ENCODE measurements at regions not wholly inside any gene's neighbourhood (a gene's known extent, or its start where the extent isn't known, plus 50 kb on each side); places are given as distances from the start of the nearest gene placed in this dataset.
"Not testable (repeated sequence)": the region's sequence is repeated elsewhere in the genome, so short reads cannot be mapped to it uniquely, and the experiment has no call there.

DNA sequence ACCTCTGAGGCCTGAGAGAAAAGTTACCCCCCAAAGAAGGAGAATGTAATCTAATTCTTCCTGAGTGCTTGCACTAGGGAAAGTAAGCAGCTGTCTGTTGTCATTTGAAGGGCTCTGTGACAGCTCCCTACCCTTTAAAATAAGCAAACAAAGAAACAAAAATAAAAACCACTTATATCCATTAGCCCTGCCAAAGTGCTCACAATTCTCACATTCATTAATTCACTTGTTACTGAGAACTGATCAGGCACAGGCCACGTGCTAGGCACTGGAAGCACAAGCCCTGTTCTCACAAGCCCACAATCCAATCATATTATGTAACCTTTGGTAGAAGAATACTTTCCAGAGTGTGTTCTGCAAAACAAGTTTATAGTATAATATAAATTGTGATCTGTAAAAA, 199.4 kb downstream of the ZC3H11B start:
- H3K27ac ChIP-seq (ENCODE audit: low read depth, low read length) = no peak overlapping the region
- no peak overlapping the region for H2AFZ ChIP-seq (ENCODE audit: low read depth, low read length, severe bottlenecking)
- TF ChIP-seq, protein P1, sequence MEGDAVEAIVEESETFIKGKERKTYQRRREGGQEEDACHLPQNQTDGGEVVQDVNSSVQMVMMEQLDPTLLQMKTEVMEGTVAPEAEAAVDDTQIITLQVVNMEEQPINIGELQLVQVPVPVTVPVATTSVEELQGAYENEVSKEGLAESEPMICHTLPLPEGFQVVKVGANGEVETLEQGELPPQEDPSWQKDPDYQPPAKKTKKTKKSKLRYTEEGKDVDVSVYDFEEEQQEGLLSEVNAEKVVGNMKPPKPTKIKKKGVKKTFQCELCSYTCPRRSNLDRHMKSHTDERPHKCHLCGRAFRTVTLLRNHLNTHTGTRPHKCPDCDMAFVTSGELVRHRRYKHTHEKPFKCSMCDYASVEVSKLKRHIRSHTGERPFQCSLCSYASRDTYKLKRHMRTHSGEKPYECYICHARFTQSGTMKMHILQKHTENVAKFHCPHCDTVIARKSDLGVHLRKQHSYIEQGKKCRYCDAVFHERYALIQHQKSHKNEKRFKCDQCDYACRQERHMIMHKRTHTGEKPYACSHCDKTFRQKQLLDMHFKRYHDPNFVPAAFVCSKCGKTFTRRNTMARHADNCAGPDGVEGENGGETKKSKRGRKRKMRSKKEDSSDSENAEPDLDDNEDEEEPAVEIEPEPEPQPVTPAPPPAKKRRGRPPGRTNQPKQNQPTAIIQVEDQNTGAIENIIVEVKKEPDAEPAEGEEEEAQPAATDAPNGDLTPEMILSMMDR (IDR thresholded peaks at IDR 0.05; ENCODE audit: insufficient read depth, low read length, poor library complexity, severe bottlenecking) = no peak
- no peak for TF ChIP-seq EZH2phosphoT487 (conservative IDR thresholded peaks at IDR 0.05; ENCODE audit: low read length)
- no peak overlapping the region for H3K4me2 ChIP-seq (ENCODE audit: low read depth, low read length, poor library complexity, severe bottlenecking)
- H4K20me1 ChIP-seq (ENCODE audit: low read depth, low read length) = no peaks in the 10 kb centered on the region
- H3K4me3 ChIP-seq (ENCODE audit: insufficient read depth, low read length, poor library complexity, severe bottlenecking) = no peak overlapping the region
- no peaks in the 10 kb centered on the region for H3K9me3 ChIP-seq (ENCODE audit: insufficient read depth, low read length)
- H3K27me3 ChIP-seq (ENCODE audit: low read length) = no peaks in the 10 kb centered on the region
- no peaks in the 10 kb centered on the region for H3K9me2 ChIP-seq (replicated peaks; ENCODE audit: insufficient read depth, low read length)
- H3K36me3 ChIP-seq (ENCODE audit: low read length) = no peaks in the 10 kb centered on the region
- no peak overlapping the region for H3K9ac ChIP-seq (ENCODE audit: low read length)
- no peaks in the 10 kb centered on the region for H3K79me2 ChIP-seq (ENCODE audit: insufficient read depth, low read length)
- H3F3A ChIP-seq (ENCODE audit: insufficient read depth) = no peaks in the 10 kb centered on the region

DNA sequence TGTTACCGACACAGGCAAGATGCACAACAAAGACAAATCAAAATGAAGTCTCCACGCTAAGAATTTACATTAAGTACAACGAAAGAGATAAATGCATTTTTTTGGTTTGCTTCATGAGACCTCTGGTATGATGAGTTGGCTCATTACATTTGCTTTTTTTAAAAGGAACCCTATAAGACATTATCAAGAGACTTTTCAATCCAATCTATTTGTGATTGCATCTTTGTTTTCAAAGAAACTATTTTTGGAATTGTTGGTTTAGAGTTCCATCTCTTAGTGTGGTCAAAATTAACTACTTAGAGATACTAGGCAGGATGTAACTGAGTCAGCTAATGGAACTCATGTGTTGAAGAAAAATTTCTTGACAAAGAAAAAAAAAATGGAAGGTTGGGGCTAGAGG, 200.1 kb downstream of the ZC3H11B start:
- Histone ChIP-seq H3F3A (ENCODE audit: insufficient read depth) (no peaks in the 10 kb centered on the region), H3K27ac (ENCODE audit: low read depth, low read length) (no peak overlapping the region), H3K79me2 (ENCODE audit: insufficient read depth, low read length) (no peaks in the 10 kb centered on the region), H3K4me3 (ENCODE audit: insufficient read depth, low read length, poor library complexity, severe bottlenecking) (no peak overlapping the region), H3K9me2 (replicated peaks; ENCODE audit: insufficient read depth, low read length) (no peaks in the 10 kb centered on the region), H3K27me3 (ENCODE audit: low read length) (no peaks in the 10 kb centered on the region), H3K36me3 (ENCODE audit: low read length) (no peaks in the 10 kb centered on the region), H3K9ac (ENCODE audit: low read length) (no peak overlapping the region), H2AFZ (ENCODE audit: low read depth, low read length, severe bottlenecking) (no peak overlapping the region), H4K20me1 (ENCODE audit: low read depth, low read length) (no peaks in the 10 kb centered on the region), H3K4me2 (ENCODE audit: low read depth, low read length, poor library complexity, severe bottlenecking) (no peak overlapping the region), H3K9me3 (ENCODE audit: insufficient read depth, low read length) (no peaks in the 10 kb centered on the region)
- TF ChIP-seq EZH2phosphoT487 (conservative IDR thresholded peaks at IDR 0.05; ENCODE audit: low read length) = no peak
- TF ChIP-seq, protein P1 (IDR thresholded peaks at IDR 0.05; ENCODE audit: insufficient read depth, low read length, poor library complexity, severe bottlenecking) = no peak

DNA sequence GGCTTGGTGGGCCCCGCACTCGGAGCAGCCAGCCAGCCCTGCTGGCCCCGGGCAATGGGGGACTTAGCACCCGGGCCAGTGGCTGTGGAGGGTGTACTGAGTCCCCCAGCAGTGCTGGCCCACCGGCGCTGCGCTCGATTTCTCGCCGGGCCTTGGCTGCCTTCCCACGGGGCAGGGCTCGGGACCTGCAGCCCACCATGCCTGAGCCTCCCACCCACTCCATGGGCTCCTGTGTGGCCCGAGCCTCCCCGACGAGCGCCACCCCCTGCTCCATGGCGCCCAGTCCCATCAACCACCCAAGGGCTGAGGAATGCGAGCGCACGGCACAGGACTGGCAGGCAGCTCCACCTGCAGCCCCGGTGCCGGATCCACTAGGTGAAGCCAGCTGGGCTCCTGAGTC, 202.2 kb downstream of the ZC3H11B start:
- H4K20me1 ChIP-seq (ENCODE audit: low read depth, low read length); H3F3A ChIP-seq (ENCODE audit: insufficient read depth); H2AFZ ChIP-seq (ENCODE audit: low read depth, low read length, severe bottlenecking); H3K9me2 ChIP-seq (replicated peaks; ENCODE audit: insufficient read depth, low read length); H3K4me3 ChIP-seq (ENCODE audit: insufficient read depth, low read length, poor library complexity, severe bottlenecking); H3K9ac ChIP-seq (ENCODE audit: low read length); H3K36me3 ChIP-seq (ENCODE audit: low read length); H3K4me2 ChIP-seq (ENCODE audit: low read depth, low read length, poor library complexity, severe bottlenecking); H3K27me3 ChIP-seq (ENCODE audit: low read length); H3K27ac ChIP-seq (ENCODE audit: low read depth, low read length); H3K79me2 ChIP-seq (ENCODE audit: insufficient read depth, low read length); H3K9me3 ChIP-seq (ENCODE audit: insufficient read depth, low read length): not testable (repeated sequence)

DNA sequence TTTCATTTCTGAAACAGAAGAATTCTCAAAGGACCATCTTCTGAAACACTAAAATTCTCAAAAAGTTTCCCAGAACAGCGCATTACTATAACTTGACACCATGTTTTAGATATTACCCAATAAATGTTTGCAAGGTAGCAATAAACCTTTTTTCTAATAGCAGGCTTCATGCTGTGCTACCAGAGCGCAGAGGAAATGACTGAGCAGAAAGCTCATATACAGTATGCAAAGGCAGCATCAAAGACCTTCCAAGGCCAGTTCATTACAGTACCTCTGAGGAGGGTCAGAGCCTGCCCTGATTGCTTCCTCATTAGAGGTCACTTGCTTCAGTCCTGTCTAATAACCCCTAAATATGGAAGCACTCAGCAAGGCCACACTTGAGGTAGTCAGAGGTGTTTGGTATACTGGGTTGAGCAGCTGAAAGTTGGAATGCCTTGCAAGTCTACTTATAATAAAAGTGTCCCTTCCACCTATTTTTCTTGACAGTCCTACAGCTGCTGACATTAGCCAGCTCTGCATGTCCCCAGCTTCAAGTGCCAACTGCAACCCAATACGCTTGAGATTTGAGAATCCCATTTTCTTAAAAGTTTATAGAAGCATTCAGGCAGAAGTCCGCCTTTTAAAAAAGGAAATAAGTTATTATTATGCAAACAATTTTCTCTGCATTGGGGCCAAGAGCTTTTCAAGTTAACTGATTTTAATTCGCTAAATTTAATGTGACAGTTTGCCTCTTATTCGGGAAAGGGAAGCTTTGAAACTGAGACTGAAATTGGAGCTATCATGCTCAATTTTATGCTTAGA, 207.2 kb downstream of the ZC3H11B start:
- no peak overlapping the region for H3K27ac ChIP-seq (ENCODE audit: low read depth, low read length)
- no peak overlapping the region for H3K4me3 ChIP-seq (ENCODE audit: insufficient read depth, low read length, poor library complexity, severe bottlenecking)
- H3K9me3 ChIP-seq (ENCODE audit: insufficient read depth, low read length) = no peaks in the 10 kb centered on the region
- H3K9ac ChIP-seq (ENCODE audit: low read length) = no peak overlapping the region
- H3K36me3 ChIP-seq (ENCODE audit: low read length) = no peaks in the 10 kb centered on the region
- H4K20me1 ChIP-seq (ENCODE audit: low read depth, low read length) = no peaks in the 10 kb centered on the region
- H3F3A ChIP-seq (ENCODE audit: insufficient read depth) = no peaks in the 10 kb centered on the region
- TF ChIP-seq, protein P1 (IDR thresholded peaks at IDR 0.05; ENCODE audit: insufficient read depth, low read length, poor library complexity, severe bottlenecking) = no peak
- no peak for TF ChIP-seq EZH2phosphoT487 (conservative IDR thresholded peaks at IDR 0.05; ENCODE audit: low read length)
- no peaks in the 10 kb centered on the region for H3K27me3 ChIP-seq (ENCODE audit: low read length)
- no peaks in the 10 kb centered on the region for H3K9me2 ChIP-seq (replicated peaks; ENCODE audit: insufficient read depth, low read length)
- H2AFZ ChIP-seq (ENCODE audit: low read depth, low read length, severe bottlenecking) = no peak overlapping the region
- H3K79me2 ChIP-seq (ENCODE audit: insufficient read depth, low read length) = no peaks in the 10 kb centered on the region
- H3K4me2 ChIP-seq (ENCODE audit: low read depth, low read length, poor library complexity, severe bottlenecking) = no peak overlapping the region
